NCI-H446 (cell line): ENCODE measurements at regions not wholly inside any gene's neighbourhood (a gene's known extent, or its start where the extent isn't known, plus 50 kb on each side); places are given as distances from the start of the nearest gene placed in this dataset.

Experiments used
- DNase-seq, 2 experiments: peaks; one replicate each; lab custom pipeline; 2025; lab: John Stamatoyannopoulos, UW

- DNase-seq = no peak
Observed at GRCh38 chr13:97630725-97631124, 196.8 kb downstream of the RAP2A start.

DNA sequence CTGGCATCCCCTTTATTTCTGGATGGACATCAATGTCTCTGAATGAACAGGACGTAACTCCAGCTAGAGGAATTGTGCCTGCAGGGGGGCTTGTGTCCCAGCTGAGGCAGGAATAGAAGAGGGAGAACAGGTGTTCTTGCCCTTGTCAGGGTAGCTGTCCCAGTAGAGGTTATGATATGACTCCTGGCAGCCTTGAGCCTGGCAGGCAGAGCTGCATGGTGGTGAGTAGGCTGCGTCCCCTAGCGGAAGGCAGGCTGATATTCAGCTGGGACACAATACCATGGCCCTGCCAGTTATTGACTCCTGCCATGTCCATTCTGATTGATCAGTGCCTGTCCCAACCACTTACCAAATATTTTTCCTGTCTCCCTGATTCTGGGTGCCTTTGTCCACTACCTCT lies 197.2 kb downstream of the RAP2A start:
- DNase-seq = no peak

GRCh38 chr13:97639236-97639635 lies 205.3 kb downstream of the RAP2A start:
- no peak for DNase-seq

DNA sequence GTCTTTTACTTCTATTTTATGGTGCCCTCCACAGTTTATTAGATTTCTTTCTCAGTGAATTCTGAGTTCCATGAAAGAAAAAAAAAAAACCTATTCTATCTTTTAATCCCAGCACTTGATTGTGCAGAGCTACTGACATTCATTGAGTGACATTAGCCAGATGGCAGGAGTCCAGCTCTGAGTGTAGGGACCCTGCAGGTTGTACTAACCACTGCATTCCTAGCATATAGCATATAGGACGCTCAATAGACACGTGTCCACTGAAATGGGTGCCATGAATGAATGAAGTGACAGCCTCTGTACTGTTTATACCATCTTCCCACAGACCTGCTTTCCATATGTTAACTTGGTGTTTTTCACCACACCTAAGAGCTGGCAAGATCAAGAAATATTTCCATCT lies 206.3 kb downstream of the RAP2A start:
- DNase-seq = no peak

GRCh38 chr13:97648171-97648880 lies 214.4 kb downstream of the RAP2A start:
- no peak for DNase-seq

- DNase-seq = no peak
Observed at GRCh38 chr13:97648881-97649224, 214.9 kb downstream of the RAP2A start.

- DNase-seq = no peak
Observed at GRCh38 chr13:97653443-97654140, 219.6 kb downstream of the RAP2A start.

- DNase-seq = no peak
Observed at GRCh38 chr13:97654236-97654635, 220.3 kb downstream of the RAP2A start.

DNA sequence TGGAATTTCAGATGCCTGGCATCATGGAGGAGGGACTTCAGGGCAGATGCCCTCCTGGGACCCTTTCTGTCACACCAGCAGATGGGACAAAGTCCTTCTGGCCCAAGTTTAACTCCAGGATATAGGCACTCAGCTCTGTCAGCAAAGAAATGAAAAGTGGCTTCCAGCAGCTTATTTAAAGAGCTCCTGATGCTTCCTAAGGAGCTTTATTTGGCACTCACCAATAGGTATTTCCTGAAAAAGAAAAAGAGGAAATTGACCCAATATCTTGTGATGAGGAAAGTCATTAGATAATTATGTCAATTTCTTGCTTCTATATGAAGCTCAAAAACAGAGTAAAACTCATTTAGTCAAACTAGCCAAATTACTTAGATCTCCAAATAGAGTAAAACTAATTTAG lies 224.6 kb downstream of the RAP2A start:
- DNase-seq = no peak

GRCh38 chr13:97659602-97660001 lies 225.6 kb downstream of the RAP2A start:
- DNase-seq = no peak

GRCh38 chr13:97660594-97661260 lies 226.8 kb downstream of the RAP2A start:
- no peak for DNase-seq

- no peak for DNase-seq
Observed at GRCh38 chr13:97686594-97686993, 252.6 kb downstream of the RAP2A start.

DNA sequence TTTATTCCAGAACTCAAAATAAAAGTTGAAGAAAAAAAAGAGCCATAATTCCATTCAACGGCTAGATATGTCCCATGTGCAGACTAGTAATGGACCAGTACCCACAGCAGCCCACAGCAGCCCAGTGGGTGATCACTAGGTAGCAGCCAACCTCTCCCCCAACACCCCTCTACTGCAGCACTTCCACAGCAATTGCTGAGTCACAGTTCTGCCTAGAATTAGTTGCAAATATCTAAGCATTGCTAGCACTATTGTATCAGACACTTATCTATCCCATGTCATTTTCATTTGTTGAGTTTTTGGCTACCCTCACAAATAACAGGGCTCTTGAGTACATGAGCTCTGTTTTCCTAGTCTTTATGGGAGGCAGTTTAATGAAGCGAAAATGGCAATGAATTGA lies 258.7 kb downstream of the RAP2A start:
- no peak for DNase-seq

GRCh38 chr13:97695684-97696083 lies 257.8 kb upstream of the IPO5 start:
- DNase-seq = no peak

DNA sequence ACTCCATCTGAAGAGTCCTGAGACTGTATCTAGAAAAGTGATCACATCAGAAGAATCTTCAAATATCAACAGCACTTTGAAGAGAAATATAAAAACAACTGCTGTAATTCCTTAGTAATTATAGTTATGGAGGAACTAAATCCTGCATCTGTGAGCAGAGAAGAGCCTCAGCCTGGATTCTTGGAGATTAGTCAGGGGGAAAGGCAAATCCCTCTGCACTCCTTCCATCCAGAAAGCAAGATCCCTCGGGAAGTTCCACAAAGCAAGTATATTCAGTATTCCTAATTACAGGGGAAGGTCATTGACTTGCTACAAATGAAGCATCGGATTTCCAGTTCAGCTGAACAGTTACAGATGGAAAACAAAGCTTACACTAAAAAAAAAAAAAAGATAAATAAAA lies 256.6 kb upstream of the IPO5 start:
- DNase-seq = no peak

GRCh38 chr13:97700306-97700848 lies 253.1 kb upstream of the IPO5 start:
- DNase-seq = no peak

- no peak for DNase-seq
Observed at GRCh38 chr13:97702614-97703013, 250.9 kb upstream of the IPO5 start.

- no peak for DNase-seq
Observed at GRCh38 chr13:97710797-97711196, 242.7 kb upstream of the IPO5 start.

DNA sequence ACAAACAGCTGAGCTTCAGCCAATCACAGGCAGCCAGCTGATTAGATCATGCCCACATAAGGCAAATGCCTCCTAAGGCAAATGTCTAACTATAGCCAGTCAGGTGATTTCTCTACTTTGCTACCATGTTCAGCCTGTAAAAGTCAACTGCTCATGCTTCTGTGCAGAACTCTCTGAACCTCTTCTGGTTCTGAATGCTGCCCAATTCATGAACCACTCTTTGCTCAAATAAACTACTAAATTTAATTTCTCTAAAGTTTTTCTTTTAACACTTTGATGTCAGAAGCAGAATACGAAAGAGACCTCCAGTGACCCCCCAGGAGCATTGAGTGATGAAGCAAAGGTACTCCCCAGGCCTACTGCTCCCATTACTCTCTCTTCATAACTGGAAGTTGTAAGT lies 240.7 kb upstream of the IPO5 start:
- DNase-seq = no peak

- no peak for DNase-seq
Observed at GRCh38 chr13:97715763-97716162, 237.7 kb upstream of the IPO5 start.

GRCh38 chr13:97716746-97717145 lies 236.7 kb upstream of the IPO5 start:
- no peak for DNase-seq

GRCh38 chr13:97719736-97720135 lies 233.7 kb upstream of the IPO5 start:
- no peak for DNase-seq

DNA sequence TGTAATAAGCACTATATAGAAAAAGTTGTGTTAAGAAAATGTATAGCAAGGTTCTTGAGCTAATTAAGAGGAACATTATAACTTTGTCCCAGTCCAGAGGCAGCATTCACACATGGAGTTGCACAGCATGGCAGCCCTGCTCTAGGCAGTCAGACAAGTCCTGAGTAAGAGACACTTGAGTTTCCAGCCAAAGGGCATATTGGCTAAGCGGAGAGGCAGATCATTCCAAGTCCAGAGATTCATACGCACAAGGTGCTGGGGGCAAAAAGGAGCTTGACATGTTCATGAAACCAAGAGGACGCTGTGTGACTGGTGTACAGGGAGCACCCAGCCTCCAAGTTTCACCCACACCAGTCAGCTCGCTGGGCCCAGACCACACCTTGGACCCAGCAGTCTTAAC lies 232.6 kb upstream of the IPO5 start:
- no peak for DNase-seq
